COLO829 (cell line): ENCODE measurements at regions not wholly inside any gene's neighbourhood (a gene's known extent, or its start where the extent isn't known, plus 50 kb on each side); places are given as distances from the start of the nearest gene placed in this dataset.

Experiments used
- DNase-seq: peaks from one replicate; pipeline ENCODE4 v3.0.0; 2012; ENCODE audit warnings: low spot score

DNA sequence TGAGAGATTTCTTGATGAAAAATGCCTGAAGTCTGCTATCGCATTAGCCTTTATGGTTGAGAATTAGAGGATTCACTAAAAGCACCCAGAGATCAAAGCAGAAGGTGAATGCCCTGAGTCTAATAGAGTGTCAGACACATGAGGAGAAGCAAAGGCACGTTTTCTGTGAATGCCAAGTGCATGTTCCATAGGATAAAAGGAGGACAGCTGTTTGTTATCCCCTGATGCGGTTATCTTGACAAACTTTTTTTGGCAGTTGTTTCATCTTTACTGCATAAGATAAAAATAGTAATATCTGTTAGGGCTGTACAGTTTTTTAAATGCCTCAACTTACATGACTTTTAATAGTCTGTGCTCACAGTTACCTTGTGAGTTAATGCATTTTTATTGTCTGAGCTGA, 65.3 kb upstream of the CD96 start:
- no peak for DNase-seq

DNA sequence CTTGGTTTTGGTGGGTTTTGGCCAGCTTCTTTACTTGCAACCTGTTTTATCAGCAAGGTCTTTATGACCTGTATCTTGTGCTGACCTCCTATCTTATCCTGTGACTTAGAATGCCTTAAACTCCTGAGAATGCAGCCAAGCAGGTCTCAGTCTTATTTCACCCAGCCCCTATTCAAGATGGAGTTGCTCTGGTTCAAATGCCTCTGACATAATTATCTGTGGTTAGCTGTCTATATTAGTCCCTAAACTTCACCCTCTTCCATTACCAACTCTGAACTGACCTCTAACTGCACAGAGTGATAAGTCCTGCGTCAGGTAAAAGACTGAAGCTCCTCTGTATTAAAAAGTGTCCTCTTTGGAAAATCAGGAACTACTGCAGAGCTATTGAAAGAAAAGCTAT, 61.9 kb upstream of the CD96 start:
- no peak for DNase-seq

DNA sequence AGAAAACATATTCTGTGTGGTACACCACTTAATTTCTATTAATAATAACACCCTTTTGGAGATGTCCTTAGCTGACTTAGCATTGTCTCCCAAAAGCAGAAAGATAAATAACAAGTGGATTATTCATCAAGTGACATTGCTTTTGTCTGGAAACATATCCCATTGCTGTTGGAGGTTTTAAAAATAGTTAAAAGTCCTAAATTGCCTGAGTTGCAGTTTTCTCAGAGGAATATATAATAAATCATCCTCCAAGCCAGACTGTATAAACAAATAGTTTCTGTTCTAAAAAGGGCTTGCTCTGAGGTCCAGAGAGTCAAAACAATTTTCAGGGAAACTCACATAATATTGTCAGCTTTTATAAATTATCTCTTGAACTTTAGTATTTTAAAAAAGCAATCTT, 60.4 kb upstream of the CD96 start:
- DNase-seq = no peak

DNA sequence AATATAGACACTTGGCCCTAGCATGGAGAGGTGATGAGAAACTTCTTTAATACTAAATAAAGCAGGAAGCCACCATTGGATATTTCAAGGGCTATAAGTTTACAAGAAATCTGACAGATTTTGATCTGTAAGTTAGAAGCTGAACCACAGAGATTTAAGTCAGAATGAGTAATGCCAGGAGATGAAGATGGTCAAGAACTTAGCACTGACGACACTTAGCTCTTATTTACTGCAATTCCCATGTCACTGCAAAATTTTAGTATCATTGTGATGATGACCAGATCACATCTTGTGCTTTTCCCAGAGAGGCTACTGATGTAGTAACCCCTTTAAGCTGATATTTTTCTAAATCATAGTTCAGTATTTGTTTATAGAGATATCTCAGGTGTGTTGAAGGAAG, 59.4 kb upstream of the CD96 start:
- DNase-seq = no peak

GRCh38 chr3:111485086-111485485, 56.9 kb upstream of the CD96 start:
- no peak for DNase-seq
